ENCODE measurements at regions not wholly inside any gene's neighbourhood (a gene's known extent, or its start where the extent isn't known, plus 50 kb on each side); places are given as distances from the start of the nearest gene placed in this dataset.

DNA sequence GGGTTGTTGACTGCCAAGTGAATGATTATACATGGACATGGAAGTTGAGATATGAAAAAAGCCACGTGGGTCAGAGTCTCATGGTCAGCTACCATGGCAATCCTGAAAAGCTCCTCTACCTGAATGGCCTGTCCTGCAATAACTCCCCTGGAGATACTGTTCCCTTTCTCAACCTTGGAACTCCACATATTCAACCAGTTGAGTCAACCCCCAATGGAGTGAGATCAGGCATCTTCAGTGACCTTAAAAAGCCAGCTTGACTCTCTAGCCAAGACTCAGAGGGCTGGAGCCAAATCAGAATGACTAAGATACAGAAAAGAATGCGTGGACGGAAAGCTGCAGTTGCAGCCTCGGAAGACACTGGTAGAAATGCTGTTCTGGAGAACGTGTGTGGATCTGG lies 341.3 kb downstream of the FOXA2 start:
- TF ChIP-seq, protein P1, sequence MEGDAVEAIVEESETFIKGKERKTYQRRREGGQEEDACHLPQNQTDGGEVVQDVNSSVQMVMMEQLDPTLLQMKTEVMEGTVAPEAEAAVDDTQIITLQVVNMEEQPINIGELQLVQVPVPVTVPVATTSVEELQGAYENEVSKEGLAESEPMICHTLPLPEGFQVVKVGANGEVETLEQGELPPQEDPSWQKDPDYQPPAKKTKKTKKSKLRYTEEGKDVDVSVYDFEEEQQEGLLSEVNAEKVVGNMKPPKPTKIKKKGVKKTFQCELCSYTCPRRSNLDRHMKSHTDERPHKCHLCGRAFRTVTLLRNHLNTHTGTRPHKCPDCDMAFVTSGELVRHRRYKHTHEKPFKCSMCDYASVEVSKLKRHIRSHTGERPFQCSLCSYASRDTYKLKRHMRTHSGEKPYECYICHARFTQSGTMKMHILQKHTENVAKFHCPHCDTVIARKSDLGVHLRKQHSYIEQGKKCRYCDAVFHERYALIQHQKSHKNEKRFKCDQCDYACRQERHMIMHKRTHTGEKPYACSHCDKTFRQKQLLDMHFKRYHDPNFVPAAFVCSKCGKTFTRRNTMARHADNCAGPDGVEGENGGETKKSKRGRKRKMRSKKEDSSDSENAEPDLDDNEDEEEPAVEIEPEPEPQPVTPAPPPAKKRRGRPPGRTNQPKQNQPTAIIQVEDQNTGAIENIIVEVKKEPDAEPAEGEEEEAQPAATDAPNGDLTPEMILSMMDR (conservative IDR thresholded peaks at IDR 0.05; ENCODE audit: low read length): no peak
- no peak for TF ChIP-seq EZH2phosphoT487 (IDR thresholded peaks at IDR 0.05; ENCODE audit: borderline replicate concordance)

All from Loucy (cell line).